GM18861 (cell line): ENCODE measurements at regions not wholly inside any gene's neighbourhood (a gene's known extent, or its start where the extent isn't known, plus 50 kb on each side); places are given as distances from the start of the nearest gene placed in this dataset.

Experiments used
- ATAC-seq: cut with Tn5 transposase; IDR thresholded peaks from one replicate; pipeline ENCODE4 v1.9.1; 2021; ENCODE audit not compliant: unreplicated experiment

DNA sequence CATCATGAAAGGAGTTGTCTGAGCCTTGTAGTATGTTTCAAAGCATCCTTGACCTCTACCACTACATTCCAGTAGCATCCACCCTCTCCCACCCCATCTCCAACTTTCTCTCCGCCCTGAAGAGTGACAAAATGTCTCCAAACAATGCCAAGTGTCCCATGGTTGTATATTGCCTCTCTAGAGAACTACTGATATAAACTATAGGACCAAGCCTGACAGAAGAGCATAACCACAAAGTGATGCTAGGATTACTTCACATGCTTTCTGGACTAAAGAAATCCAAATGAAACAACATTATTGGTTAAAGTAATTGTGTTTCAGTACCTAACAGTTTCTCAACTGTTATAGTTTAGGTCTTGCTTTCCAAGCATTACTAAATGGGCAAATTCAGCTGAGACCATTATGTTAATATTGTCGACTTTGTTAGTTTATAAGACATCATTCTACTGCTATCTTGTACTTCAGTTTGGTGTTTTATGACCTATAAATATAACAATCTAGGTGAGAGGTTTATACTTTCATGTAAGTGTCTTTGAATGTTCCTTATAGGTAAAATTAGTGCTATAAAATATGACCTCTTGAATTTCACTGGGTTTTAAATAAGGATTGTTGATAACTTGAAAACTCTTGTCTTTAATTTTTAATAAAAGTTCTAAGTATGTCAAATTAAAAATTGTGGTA is 117.4 kb downstream of the SUCNR1 start:
- ATAC-seq, result no peak

- ATAC-seq, result no peak
These were observed 119.0 kb downstream of the SUCNR1 start for GRCh38 chr3:151992326-151993041.

GRCh38 chr3:151995091-151995490 is 121.6 kb downstream of the SUCNR1 start:
- ATAC-seq, result no peak

- no peak for ATAC-seq
These were observed 125.3 kb downstream of the SUCNR1 start for GRCh38 chr3:151998744-151999143.

- ATAC-seq, result no peak
These were observed 126.5 kb downstream of the SUCNR1 start for GRCh38 chr3:151999936-152000335.

DNA sequence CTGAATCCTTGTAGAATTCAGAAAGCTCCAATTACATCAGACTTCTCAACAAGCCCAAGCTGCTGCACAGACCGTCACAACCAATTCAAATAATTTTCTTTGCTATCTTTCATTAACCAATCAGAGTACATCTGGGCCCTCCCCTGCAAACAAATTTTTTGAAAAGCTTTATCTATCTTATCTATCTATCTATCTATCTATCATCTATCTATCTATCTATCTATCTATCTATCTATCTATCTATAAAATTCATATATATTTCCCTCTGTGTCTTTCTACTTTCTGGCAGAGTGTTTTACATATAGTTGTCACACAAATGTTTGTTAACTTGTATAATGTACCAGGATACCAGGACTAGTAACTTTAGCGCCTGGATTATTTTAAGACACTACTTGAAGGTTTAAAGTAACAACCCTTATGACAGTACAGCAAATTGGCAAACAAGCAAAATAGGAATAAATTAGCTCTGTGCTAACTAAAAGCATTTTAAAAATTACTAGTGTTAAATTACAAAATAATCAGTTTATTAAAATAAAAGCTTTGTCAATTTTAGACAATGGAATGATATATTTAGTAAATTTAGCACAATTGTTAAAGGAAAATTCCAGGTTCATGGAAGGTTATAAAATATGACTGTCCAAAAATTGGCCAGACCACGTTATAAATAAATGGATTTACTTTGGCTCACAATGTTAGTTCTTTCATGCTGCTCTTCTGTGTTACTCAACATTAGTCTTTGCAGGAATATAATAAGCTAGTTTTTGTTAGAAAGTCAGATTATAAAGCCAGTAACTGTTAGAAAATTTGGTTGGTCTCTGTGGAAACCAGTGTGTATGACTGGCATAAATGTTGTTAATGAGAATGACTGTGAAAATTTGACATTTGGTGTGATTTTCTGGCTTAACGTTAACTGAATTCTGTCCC is 138.6 kb downstream of the SUCNR1 start:
- no peak for ATAC-seq

DNA sequence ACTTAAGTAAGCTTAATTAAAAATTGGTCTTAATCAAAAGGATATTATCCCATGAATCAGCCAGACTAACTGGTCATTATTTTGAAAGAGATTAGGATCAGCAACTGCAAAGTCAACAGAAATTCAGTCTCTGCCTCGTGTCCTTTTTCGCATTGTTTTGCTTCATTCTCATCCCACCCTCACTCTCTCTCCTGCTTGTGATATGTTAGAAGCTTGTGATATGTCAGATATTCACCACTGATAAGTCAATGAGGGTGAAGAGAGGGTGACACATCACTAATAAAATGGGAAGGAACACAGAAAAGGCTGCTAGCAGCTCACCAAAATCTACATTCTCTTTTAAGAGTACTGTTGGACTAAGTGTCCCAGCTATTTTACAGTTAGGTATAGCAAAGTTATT is 146.1 kb downstream of the SUCNR1 start:
- ATAC-seq, result no peak

DNA sequence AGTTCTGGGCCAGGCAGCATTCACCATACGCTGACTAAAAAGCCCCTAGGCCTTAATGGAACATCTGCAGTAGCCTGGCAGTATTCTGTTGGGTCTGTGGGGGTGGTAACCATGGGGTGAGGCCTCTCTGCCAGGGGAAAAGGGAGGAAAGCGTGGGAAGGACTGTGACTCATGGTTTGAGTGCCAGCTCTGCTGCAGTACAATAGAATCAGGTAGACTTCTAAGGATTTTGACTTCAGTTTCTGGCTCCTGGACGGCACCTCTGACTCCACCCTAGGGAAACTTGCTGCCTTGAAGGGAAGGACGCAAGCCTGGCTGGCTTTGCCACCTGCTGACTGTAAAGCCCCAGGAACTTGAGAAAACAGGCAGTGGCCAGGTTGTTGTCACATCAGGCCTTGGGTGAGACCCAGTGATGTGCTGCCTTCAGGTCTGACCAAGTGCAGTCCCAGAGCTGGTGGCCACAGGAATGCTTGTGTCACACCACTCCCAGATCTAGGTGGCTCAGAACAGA is 148.6 kb downstream of the SUCNR1 start:
- no peak for ATAC-seq

GRCh38 chr3:152026033-152026556 is 152.7 kb downstream of the SUCNR1 start:
- no peak for ATAC-seq

- no peak for ATAC-seq
These were observed 156.9 kb downstream of the SUCNR1 start for GRCh38 chr3:152030320-152030719.

- no peak for ATAC-seq
These were observed 157.9 kb downstream of the SUCNR1 start for GRCh38 chr3:152031321-152031720.

GRCh38 chr3:152037297-152037696 is 163.9 kb downstream of the SUCNR1 start:
- no peak for ATAC-seq

DNA sequence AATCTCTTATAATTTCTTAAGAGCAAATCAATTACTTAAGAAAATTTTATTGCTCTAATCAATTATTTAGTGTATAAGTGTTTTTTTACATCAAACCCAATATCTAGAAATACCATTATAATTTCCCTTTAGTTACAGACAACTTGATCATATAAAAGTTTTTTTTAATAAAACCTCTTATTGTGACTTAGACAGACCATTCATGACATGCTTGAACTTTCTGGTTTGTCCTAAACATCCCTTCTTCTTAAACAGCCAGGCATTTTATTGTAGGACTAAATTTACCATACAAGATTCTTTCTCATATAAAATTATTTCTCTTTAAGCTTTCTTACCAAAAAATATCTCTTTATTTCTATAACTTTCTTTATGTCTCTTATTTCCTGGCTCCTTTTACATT is 164.5 kb downstream of the SUCNR1 start:
- no peak for ATAC-seq

DNA sequence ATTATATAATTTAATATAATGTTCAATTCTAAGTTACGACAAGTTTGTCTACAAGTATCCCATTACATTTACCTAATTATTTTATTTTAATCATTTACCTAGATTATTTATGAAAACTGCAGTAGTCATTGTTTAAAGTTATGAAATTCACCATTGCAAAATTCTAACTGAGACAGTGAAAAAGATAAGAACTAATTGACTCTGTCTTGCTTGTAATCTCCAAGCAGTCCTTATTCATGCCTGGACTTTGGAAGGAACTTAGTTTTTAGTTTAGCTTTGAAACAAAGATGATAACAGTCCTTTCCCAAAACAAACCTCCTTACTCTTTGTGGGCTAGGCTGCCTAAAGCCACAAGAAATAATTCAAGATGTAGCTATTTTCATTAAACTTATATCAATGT is 165.0 kb downstream of the SUCNR1 start:
- no peak for ATAC-seq

GRCh38 chr3:152039887-152040286 is 166.4 kb downstream of the SUCNR1 start:
- ATAC-seq, result peak; percentile 91

- ATAC-seq, result no peak
These were observed 166.9 kb downstream of the SUCNR1 start for GRCh38 chr3:152040319-152040718.

- no peak for ATAC-seq
These were observed 170.2 kb downstream of the SUCNR1 start for GRCh38 chr3:152043620-152044019.

DNA sequence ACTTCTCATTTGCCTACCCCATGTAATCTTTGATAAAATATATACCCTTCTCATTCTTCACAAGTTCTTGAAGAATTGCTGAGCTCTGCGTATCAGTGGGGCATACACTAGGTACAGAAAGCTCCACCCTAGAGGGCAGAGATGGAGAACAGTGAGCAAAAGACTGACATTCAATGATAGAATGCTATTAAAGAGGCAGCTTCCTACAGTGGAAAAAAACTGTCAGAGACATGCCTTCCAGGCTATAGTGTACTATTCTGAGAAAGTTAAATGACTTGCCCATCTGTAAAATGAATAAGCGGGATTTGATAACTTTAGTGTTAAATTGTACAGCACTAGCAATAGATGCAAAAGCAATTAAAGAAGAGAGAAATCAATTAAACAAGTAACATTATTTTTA is 172.8 kb downstream of the SUCNR1 start:
- ATAC-seq, result no peak

DNA sequence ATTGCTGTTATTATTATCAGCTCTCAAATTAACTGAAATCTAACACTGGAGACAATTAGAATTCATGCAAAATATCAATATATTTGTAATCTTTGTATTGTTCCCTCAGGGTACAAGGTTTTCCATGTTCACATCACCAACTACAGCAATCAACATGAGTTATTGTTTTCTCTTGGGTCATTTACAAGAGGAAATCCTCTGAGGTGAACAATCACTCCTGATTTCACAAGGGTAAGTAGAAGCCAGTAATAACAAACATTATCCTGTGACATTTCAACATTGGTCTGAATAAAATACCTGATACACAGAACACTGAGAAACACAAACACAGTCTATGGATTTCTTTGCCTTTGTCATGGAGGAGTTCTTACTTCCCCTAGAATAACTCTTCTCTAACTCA is 174.0 kb downstream of the SUCNR1 start:
- no peak for ATAC-seq

- no peak for ATAC-seq
These were observed 175.4 kb downstream of the SUCNR1 start for GRCh38 chr3:152048831-152049230.

GRCh38 chr3:152050903-152051302 is 177.5 kb downstream of the SUCNR1 start:
- no peak for ATAC-seq
